PFSK-1 (cell line): ENCODE measurements at regions not wholly inside any gene's neighbourhood (a gene's known extent, or its start where the extent isn't known, plus 50 kb on each side); places are given as distances from the start of the nearest gene placed in this dataset.

ENCODE experiments used
- FOXP2 ChIP-seq: optimal IDR thresholded peaks from 2 replicates; pipeline ENCODE3; 2011; ENCODE audit warnings: borderline replicate concordance, control low read depth, inconsistent platforms; ENCODE audit not compliant: insufficient read depth; ENCODE audit errors: extremely low read length, extremely low read depth
- POLR2AphosphoS5 ChIP-seq: IDR thresholded peaks from 2 replicates; pipeline ENCODE4 v1.6.1; 2012; ENCODE audit warnings: low read depth, mild to moderate bottlenecking, control low read depth, low read length, moderate library complexity
- SIN3A ChIP-seq: IDR thresholded peaks from 2 replicates; pipeline ENCODE4 v1.6.1; 2012; ENCODE audit warnings: mild to moderate bottlenecking, low read length, moderate library complexity, borderline replicate concordance; ENCODE audit not compliant: insufficient read depth
- TAF1 ChIP-seq: IDR thresholded peaks from 2 replicates; pipeline ENCODE4 v1.6.1; 2012; ENCODE audit warnings: low read length, control low read depth, borderline replicate concordance; ENCODE audit not compliant: insufficient read depth
- TF ChIP-seq, protein P1 (sequence below), 2 experiments: IDR thresholded peaks; 2 replicates each; pipeline versions ENCODE4 v1.6.1 to v1.8.0; 2011 to 2012; ENCODE audit warnings: low read depth in 2 of 2, low read length in 2 of 2, control low read depth in 1 of 2, inconsistent platforms in 1 of 2, mild to moderate bottlenecking in 1 of 2, moderate library complexity in 1 of 2; ENCODE audit not compliant: insufficient read depth in 1 of 2

DNA sequence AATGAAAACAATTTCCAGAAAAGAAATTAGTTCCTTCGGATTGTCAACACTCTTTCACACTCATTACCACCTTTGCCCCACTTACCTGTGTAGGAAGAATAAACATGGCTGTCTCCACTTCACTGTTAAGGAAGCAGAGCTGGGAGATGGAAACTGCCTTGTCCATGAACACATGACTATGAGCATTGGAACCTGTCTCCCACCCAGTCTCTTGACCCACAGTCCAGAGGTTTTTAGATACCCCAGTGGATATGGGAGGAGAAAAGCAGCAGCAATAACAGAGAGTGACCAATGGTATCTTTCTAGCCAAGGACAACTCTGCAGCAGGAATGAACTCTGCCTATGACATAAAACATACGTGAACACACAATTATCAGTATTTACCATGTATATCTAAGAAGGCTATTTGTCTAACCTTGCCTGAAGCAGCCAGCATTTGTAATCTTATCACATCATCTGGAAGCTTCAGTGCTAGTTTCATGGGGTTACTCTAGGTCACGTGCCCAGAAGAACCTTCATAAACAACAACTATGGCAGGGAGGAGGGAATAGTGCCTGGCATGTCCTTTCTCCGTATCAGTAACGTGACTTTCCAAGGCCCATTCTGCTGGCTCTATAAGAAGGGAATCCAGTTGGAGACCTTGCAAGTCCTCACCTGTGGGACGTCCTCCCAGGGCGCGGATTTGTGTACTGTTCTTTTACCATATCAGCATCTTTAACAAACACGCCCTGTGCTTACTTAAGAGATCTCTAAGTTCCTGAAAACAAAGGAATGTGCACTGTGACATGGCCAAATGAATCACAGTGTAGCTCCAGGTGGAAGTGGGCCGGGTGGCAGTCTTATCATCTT, 221.8 kb upstream of the UBL3 start:
- TF ChIP-seq SIN3A, result no peak
- TF ChIP-seq TAF1, result no peak
- no peak for TF ChIP-seq FOXP2
- no peak for TF ChIP-seq POLR2AphosphoS5
- TF ChIP-seq, protein P1, sequence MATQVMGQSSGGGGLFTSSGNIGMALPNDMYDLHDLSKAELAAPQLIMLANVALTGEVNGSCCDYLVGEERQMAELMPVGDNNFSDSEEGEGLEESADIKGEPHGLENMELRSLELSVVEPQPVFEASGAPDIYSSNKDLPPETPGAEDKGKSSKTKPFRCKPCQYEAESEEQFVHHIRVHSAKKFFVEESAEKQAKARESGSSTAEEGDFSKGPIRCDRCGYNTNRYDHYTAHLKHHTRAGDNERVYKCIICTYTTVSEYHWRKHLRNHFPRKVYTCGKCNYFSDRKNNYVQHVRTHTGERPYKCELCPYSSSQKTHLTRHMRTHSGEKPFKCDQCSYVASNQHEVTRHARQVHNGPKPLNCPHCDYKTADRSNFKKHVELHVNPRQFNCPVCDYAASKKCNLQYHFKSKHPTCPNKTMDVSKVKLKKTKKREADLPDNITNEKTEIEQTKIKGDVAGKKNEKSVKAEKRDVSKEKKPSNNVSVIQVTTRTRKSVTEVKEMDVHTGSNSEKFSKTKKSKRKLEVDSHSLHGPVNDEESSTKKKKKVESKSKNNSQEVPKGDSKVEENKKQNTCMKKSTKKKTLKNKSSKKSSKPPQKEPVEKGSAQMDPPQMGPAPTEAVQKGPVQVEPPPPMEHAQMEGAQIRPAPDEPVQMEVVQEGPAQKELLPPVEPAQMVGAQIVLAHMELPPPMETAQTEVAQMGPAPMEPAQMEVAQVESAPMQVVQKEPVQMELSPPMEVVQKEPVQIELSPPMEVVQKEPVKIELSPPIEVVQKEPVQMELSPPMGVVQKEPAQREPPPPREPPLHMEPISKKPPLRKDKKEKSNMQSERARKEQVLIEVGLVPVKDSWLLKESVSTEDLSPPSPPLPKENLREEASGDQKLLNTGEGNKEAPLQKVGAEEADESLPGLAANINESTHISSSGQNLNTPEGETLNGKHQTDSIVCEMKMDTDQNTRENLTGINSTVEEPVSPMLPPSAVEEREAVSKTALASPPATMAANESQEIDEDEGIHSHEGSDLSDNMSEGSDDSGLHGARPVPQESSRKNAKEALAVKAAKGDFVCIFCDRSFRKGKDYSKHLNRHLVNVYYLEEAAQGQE (IDR thresholded peaks at IDR 0.05; ENCODE audit: insufficient read depth in 1 of 2, low read depth in 2 of 2, low read length in 2 of 2), result no peak

DNA sequence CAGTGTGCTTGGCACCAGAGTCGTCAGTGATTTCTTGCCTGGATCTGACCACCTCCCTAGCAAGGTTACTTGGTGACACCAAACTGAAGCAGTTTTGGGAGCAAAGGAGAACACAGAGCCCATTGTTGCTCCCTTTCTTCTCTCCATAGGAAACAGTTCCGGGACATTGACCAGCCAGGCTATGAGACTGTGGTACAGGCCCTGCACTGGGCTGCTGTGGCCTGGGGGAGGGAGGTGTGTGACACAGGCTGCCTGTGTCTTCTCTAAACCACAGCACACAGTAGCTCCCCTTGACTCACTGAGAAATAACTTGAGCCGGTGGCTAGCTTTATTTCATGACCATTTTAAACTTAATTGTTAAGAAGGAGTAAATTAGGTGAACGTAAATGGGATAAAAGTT, 214.8 kb upstream of the UBL3 start:
- TF ChIP-seq, protein P1 (IDR thresholded peaks at IDR 0.05; ENCODE audit: insufficient read depth in 1 of 2, low read depth in 2 of 2, low read length in 2 of 2), result no peak

DNA sequence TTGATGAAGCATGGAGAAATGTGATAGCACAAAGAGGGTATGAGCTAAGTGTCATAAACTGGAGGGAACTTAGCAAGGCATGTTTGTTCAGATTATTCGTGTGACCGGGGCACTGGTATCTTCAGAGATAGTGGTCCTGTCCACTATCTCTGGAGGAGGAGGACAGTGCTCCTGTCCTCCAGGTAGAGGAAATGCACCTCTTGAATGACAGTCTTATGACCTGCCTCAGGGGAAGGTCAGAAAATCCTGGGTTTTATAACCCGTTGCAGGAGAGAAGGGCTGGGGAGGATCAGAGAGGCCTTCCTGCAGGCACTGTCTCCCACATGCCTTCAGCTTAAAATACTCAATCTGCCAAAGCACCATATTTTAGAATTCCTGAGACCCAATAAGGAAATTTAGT, 213.5 kb upstream of the UBL3 start:
- no peak for TF ChIP-seq TAF1
- TF ChIP-seq SIN3A, result no peak
- TF ChIP-seq FOXP2, result no peak
- no peak for TF ChIP-seq POLR2AphosphoS5
- TF ChIP-seq, protein P1 (IDR thresholded peaks at IDR 0.05; ENCODE audit: insufficient read depth in 1 of 2, low read depth in 2 of 2, low read length in 2 of 2), result no peak

DNA sequence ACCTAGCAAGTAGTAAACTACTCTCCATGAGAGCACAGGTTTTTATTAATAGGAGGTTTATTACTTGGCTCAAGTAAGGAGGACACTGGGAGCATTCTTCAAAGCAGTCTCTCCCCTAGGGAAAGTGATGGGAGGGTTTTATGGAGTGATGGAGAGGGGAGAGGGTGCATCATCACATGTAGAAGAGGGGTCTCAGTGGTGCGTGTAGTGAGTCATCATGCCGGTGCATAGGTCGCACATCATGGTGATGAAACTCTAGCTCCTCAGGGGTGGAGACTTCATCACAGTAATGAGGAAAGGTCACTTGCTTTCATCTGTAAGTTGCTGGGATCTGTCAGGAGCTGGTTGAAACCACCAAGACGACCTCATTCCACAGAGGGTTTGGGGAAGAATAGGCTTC, 210.8 kb upstream of the UBL3 start:
- no peak for TF ChIP-seq POLR2AphosphoS5
- no peak for TF ChIP-seq SIN3A
- TF ChIP-seq, protein P1 (IDR thresholded peaks at IDR 0.05; ENCODE audit: insufficient read depth in 1 of 2, low read depth in 2 of 2, low read length in 2 of 2), result no peak
- no peak for TF ChIP-seq FOXP2
- no peak for TF ChIP-seq TAF1

DNA sequence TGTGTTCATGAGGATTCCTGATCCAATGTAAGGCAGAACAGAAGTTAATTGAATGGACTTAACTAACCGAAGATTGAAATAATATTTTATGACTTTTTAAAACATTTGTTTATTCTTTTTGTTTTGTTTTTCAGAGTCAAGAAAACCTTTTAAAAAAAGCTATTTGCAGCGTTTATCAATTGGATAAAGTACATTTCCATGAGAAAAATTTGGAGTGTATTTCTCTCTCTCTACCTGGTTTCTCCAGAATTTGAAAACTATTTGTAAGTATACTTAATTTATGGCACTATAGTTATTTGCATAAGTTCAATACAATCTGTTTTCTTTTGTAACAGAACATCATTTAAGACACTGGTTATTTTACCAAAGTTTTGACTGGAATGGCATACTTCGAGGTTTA, 208.0 kb upstream of the UBL3 start:
- TF ChIP-seq TAF1, result no peak
- TF ChIP-seq FOXP2, result no peak
- TF ChIP-seq, protein P1 (IDR thresholded peaks at IDR 0.05; ENCODE audit: insufficient read depth in 1 of 2, low read depth in 2 of 2, low read length in 2 of 2), result no peak
- TF ChIP-seq POLR2AphosphoS5, result no peak
- no peak for TF ChIP-seq SIN3A
